Neural progenitor cell (in vitro differentiated cells): ENCODE measurements at regions not wholly inside any gene's neighbourhood (a gene's known extent, or its start where the extent isn't known, plus 50 kb on each side); places are given as distances from the start of the nearest gene placed in this dataset.
"Not testable (repeated sequence)": the region's sequence is repeated elsewhere in the genome, so short reads cannot be mapped to it uniquely, and the experiment has no call there.

Source experiments
- DNase-seq: peaks from one replicate; pipeline ENCODE4 v3.0.0-alpha.2; 2016; ENCODE audit warnings: low spot score
- H2AFZ ChIP-seq: fragments of 200-600 bp; sonication (generic); replicated peaks from 2 replicates; pipeline ENCODE4 v1.6.1; 2016; ENCODE audit warnings: antibody characterized with exemption
- H3F3A ChIP-seq: fragments of 200-600 bp; sonication (generic); 2 replicates; pipeline ENCODE4 v1.6.1; 2016; ENCODE audit warnings: antibody characterized with exemption, low read depth
- H3K27ac ChIP-seq: fragments of 200-600 bp; sonication (generic); 2 replicates; pipeline ENCODE4 v1.5.1; 2016; ENCODE audit warnings: mild to moderate bottlenecking
- H3K27me3 ChIP-seq: fragments of 200-600 bp; sonication (generic); 2 replicates; pipeline ENCODE4 v1.6.1; 2016; ENCODE audit warnings: mild to moderate bottlenecking, moderate library complexity
- H3K36me3 ChIP-seq: fragments of 200-600 bp; sonication (generic); 2 replicates; pipeline ENCODE4 v1.5.1; 2016
- H3K4me1 ChIP-seq: fragments of 200-600 bp; sonication (generic); 2 replicates; pipeline ENCODE4 v1.6.1; 2016; ENCODE audit warnings: mixed run types
- H3K4me2 ChIP-seq: fragments of 200-600 bp; sonication (generic); 2 replicates; pipeline ENCODE4 v1.6.1; 2016
- H3K4me3 ChIP-seq: fragments of 200-600 bp; sonication (generic); 2 replicates; pipeline ENCODE4 v1.5.1; 2016
- H3K79me2 ChIP-seq: fragments of 200-600 bp; sonication (generic); 2 replicates; pipeline ENCODE4 v1.6.1; 2016; ENCODE audit warnings: low read depth
- H3K9ac ChIP-seq: fragments of 200-600 bp; sonication (generic); 2 replicates; pipeline ENCODE4 v1.6.1; 2016
- H3K9me3 ChIP-seq: fragments of 200-600 bp; sonication (generic); 2 replicates; pipeline ENCODE4 v1.5.1; 2016; ENCODE audit warnings: low read depth
- H4K20me1 ChIP-seq: fragments of 200-600 bp; sonication (generic); 2 replicates; pipeline ENCODE4 v1.6.1; 2016; ENCODE audit warnings: low read depth
- H3K27ac Mint-ChIP-seq: 3 replicates; pipeline ENCODE4 v1.8.0; 2021; ENCODE audit warnings: mixed read lengths
- H3K27me3 Mint-ChIP-seq: 2 replicates; pipeline ENCODE4 v1.8.0; 2022; ENCODE audit warnings: low read depth, mild to moderate bottlenecking, inconsistent platforms, moderate library complexity, mixed read lengths; ENCODE audit not compliant: insufficient read depth
- H3K36me3 Mint-ChIP-seq: 3 replicates; pipeline ENCODE4 v1.8.0; 2021; ENCODE audit warnings: mixed read lengths
- H3K4me1 Mint-ChIP-seq: 3 replicates; pipeline ENCODE4 v1.8.0; 2021; ENCODE audit warnings: mixed read lengths
- H3K4me3 Mint-ChIP-seq: 3 replicates; pipeline ENCODE4 v1.8.0; 2021; ENCODE audit warnings: mild to moderate bottlenecking, moderate library complexity, mixed read lengths
- H3K9me3 Mint-ChIP-seq: 3 replicates; pipeline ENCODE4 v1.8.0; 2020; ENCODE audit warnings: mixed read lengths
- EZH2 ChIP-seq: fragments of 200-600 bp; sonication (generic); IDR thresholded peaks from 2 replicates; pipeline ENCODE4 v1.6.1; 2017; ENCODE audit warnings: antibody characterized with exemption, mild to moderate bottlenecking, moderate library complexity
- EZH2phosphoT487 ChIP-seq: fragments of 200-600 bp; sonication (generic); IDR thresholded peaks from 2 replicates; pipeline ENCODE4 v1.6.1; 2017; ENCODE audit warnings: antibody characterized with exemption
- TF ChIP-seq, protein P1 (sequence below): fragments of 200-600 bp; sonication (generic); IDR thresholded peaks from 2 replicates; pipeline ENCODE4 v1.5.1; 2017; ENCODE audit warnings: antibody characterized with exemption, mild to moderate bottlenecking

DNA sequence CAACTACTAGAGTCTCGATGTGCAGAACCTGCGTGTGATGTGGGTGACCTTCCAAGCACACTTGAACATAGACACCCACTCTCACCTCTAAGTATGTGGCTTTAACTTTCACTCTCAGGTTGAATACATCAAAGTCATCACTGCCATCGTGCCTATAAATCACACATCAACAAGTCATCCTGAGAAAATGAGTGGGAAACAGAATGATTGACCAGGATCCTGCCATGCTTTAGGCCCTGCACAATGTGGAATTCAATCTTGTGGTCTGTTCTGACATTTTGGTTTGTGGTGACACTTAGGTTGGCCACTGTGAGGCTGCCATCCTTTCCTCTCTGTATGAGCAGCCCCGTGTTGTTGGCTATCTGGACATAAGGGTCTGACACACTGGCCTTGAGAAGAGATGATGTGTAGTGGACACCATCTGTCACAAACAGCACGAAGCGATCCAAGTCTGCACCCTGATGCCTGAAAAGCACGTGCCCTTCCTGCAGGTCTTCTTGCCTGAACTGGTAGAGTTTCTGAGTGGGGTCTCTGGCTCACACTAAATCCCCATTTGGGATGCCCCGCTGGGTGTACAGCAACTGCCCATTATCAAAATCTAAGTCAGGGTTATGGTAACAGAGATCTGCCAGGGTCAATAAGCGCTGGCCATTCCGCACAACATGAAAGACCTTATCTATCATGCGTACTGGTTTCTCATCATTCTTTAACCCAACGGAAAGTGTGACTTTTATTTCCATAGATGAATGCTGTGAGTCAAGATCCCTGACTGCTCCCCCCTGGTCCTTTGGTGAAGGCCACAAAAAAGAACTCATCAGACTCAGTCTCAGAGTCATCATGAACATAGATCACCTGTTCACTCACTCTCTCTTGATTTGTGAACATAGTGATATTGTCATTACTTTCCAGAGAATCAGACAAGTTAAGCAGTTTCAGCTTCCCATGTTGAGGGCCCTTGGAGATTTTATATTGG is 116.6 kb downstream of the ESM1 start:
- Histone ChIP-seq H3K4me1 (no peaks in the 10 kb centered on the region), H3K9ac (no peak overlapping the region), H3F3A (no peaks in the 10 kb centered on the region), H2AFZ (no peak overlapping the region), H3K4me3 (no peak overlapping the region), H4K20me1 (no peaks in the 10 kb centered on the region), H3K9me3 (no peaks in the 10 kb centered on the region), H3K36me3 (no peaks in the 10 kb centered on the region), H3K27ac (no peak overlapping the region), H3K4me2 (no peak overlapping the region), H3K79me2 (no peaks in the 10 kb centered on the region), H3K27me3 (no peaks in the 10 kb centered on the region)
- Mint-ChIP-seq H3K27me3 (no peaks in the 10 kb centered on the region), H3K4me1 (no peaks in the 10 kb centered on the region), H3K4me3 (no peak overlapping the region), H3K27ac (no peak overlapping the region), H3K36me3 (no peaks in the 10 kb centered on the region), H3K9me3 (no peaks in the 10 kb centered on the region)
- no peak for DNase-seq
- TF ChIP-seq EZH2: no peak
- TF ChIP-seq, protein P1, sequence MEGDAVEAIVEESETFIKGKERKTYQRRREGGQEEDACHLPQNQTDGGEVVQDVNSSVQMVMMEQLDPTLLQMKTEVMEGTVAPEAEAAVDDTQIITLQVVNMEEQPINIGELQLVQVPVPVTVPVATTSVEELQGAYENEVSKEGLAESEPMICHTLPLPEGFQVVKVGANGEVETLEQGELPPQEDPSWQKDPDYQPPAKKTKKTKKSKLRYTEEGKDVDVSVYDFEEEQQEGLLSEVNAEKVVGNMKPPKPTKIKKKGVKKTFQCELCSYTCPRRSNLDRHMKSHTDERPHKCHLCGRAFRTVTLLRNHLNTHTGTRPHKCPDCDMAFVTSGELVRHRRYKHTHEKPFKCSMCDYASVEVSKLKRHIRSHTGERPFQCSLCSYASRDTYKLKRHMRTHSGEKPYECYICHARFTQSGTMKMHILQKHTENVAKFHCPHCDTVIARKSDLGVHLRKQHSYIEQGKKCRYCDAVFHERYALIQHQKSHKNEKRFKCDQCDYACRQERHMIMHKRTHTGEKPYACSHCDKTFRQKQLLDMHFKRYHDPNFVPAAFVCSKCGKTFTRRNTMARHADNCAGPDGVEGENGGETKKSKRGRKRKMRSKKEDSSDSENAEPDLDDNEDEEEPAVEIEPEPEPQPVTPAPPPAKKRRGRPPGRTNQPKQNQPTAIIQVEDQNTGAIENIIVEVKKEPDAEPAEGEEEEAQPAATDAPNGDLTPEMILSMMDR: no peak
- TF ChIP-seq EZH2phosphoT487: no peak

DNA sequence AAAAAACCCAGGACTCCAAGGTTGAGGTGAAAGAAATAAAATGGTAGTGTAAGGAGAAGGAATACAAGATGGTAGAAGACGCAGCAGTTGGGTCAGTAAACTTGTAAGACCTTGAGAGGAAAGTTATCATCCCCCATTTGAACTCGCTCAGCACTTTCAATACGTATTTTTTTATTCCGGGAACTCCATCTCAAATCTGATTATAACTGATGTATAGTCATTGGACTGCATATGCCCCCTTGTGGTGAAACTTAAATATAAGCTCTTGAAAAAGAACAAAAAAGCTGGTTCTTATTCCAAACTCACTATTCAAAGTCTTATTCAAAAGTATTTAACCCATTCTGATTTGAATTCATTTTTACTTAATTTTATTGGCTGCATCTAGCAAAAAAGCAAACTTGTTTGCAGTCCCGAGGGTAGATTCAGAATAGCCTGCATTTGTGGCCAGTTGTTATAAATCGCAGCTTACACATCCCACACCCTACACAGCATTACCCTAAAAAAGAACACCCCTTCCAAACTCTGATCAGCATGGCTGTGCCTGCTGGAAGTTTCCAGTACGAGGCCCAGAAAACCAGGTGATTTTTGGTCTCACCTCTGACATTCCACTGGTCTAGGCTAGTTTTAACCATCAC is 118.0 kb downstream of the ESM1 start:
- Mint-ChIP-seq H3K27me3 (no peaks in the 10 kb centered on the region), H3K27ac (no peak overlapping the region), H3K9me3 (no peaks in the 10 kb centered on the region), H3K4me1 (no peaks in the 10 kb centered on the region), H3K36me3 (no peaks in the 10 kb centered on the region), H3K4me3 (no peak overlapping the region)
- Histone ChIP-seq H3K27ac (no peak overlapping the region), H3K9ac (no peak overlapping the region), H3K27me3 (no peaks in the 10 kb centered on the region), H2AFZ (no peak overlapping the region), H3K4me3 (no peak overlapping the region), H3K9me3 (no peaks in the 10 kb centered on the region), H3K79me2 (no peaks in the 10 kb centered on the region), H3F3A (no peaks in the 10 kb centered on the region), H4K20me1 (no peaks in the 10 kb centered on the region), H3K4me2 (no peak overlapping the region), H3K4me1 (no peaks in the 10 kb centered on the region), H3K36me3 (no peaks in the 10 kb centered on the region)
- peak; percentile 74 for DNase-seq
- TF ChIP-seq, protein P1: peak; percentile 79
- no peak for TF ChIP-seq EZH2phosphoT487

DNA sequence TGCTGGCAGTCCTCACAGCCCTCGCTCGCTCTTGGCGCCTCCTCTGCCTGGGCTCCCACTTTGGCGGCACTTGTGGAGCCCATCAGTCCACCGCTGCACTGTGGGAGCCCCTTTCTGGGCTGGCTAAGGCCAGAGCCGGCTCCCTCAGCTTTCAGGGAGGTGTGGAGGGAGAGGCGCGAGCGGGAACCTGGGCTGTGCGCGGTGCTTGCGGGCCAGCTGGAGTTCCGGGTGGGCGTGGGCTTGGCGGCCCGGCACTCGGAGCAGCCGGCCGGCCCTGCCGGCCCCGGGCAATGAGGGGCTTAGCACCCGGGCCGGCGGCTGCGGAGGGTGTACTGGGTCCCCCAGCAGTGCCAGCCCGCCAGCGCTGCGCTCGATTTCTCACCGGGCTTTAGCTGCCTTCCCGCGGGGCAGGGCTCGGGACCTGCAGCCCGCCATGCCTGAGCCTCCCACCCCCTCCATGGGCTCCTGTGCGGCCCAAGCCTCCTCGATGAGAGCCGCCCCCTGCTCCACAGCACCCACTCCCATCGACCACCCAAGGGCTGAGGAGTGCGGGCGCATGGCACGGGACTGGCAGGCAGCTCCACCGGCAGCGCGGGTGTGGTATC is 120.4 kb downstream of the ESM1 start:
- not testable (repeated sequence) for H3K4me3 Mint-ChIP-seq, H3K36me3 Mint-ChIP-seq, H2AFZ ChIP-seq, H3F3A ChIP-seq, H3K4me1 ChIP-seq, H4K20me1 ChIP-seq, H3K4me2 ChIP-seq, H3K4me3 ChIP-seq, H3K9me3 Mint-ChIP-seq, H3K27me3 Mint-ChIP-seq, DNase-seq, H3K36me3 ChIP-seq, H3K27me3 ChIP-seq, H3K27ac ChIP-seq, H3K9me3 ChIP-seq, H3K9ac ChIP-seq, H3K79me2 ChIP-seq, H3K27ac Mint-ChIP-seq, H3K4me1 Mint-ChIP-seq
